Naive B cell (primary cell): ENCODE measurements at regions not wholly inside any gene's neighbourhood (a gene's known extent, or its start where the extent isn't known, plus 50 kb on each side); places are given as distances from the start of the nearest gene placed in this dataset.
"Not testable (repeated sequence)": the region's sequence is repeated elsewhere in the genome, so short reads cannot be mapped to it uniquely, and the experiment has no call there.

ENCODE experiments used
- ATAC-seq, 2 donors: fragments of 150-1000 bp; cut with Tn5 transposase; 2 replicates each; pipeline ENCODE4 v1.10.0; 2021; ENCODE audit warnings: low read depth in 2 of 2, mild to moderate bottlenecking in 2 of 2, moderate library complexity in 2 of 2
- DNase-seq: peaks from one replicate; pipeline ENCODE4 v3.0.0; 2022
- H3K27ac Mint-ChIP-seq, 6 donors: one replicate each; pipeline ENCODE4 v1.8.0; 2020 to 2022; ENCODE audit warnings: mild to moderate bottlenecking in 6 of 6, mixed read lengths in 6 of 6, moderate library complexity in 5 of 6, inconsistent platforms in 2 of 6
- H3K27me3 Mint-ChIP-seq, 3 donors: one replicate each; pipeline ENCODE4 v1.8.0; 2021 to 2022; ENCODE audit warnings: mixed read lengths in 3 of 3, mild to moderate bottlenecking in 1 of 3
- H3K36me3 Mint-ChIP-seq, 2 donors: one replicate each; pipeline ENCODE4 v1.8.0; 2020 to 2022; ENCODE audit warnings: mixed read lengths in 2 of 2, inconsistent platforms in 1 of 2, mild to moderate bottlenecking in 1 of 2
- H3K4me1 Mint-ChIP-seq, 3 donors: one replicate each; pipeline ENCODE4 v1.8.0; 2020 to 2022; ENCODE audit warnings: mixed read lengths in 3 of 3, inconsistent platforms in 1 of 3, mild to moderate bottlenecking in 1 of 3, moderate library complexity in 1 of 3
- H3K4me3 Mint-ChIP-seq, 8 donors: one replicate each; pipeline ENCODE4 v1.8.0; 2020 to 2022; ENCODE audit warnings: mild to moderate bottlenecking in 8 of 8, mixed read lengths in 8 of 8, moderate library complexity in 8 of 8, inconsistent platforms in 2 of 8
- H3K9me3 Mint-ChIP-seq, 7 donors: one replicate each; pipeline ENCODE4 v1.8.0; 2020 to 2022; ENCODE audit warnings: mixed read lengths in 7 of 7, mild to moderate bottlenecking in 5 of 7, inconsistent platforms in 2 of 7, moderate library complexity in 1 of 7

- not testable (repeated sequence) for H3K27me3 Mint-ChIP-seq, H3K36me3 Mint-ChIP-seq
- H3K9me3 Mint-ChIP-seq = peaks cover 0 to 23% (median 6%) of the 10 kb centered on the region in 7 donors
These were observed 2007.1 kb upstream of the CDH6 start for GRCh38 chr5:29186380-29186779.

GRCh38 chr5:29185558-29185957, 2007.9 kb upstream of the CDH6 start:
- Mint-ChIP-seq H3K9me3 (peaks cover 0 to 23% (median 6%) of the 10 kb centered on the region in 7 donors), H3K27me3 (no peaks in the 10 kb centered on the region), H3K4me1 (no peaks in the 10 kb centered on the region), H3K27ac (no peak overlapping the region), H3K4me3 (no peak overlapping the region), H3K36me3 (no peaks in the 10 kb centered on the region)
- ATAC-seq (no peak), DNase-seq (no peak)

More at GRCh38 chr5:29186380-29186779, 2007.1 kb upstream of the CDH6 start:
- H3K27ac Mint-ChIP-seq, ATAC-seq, H3K4me1 Mint-ChIP-seq, DNase-seq, H3K4me3 Mint-ChIP-seq: not testable (repeated sequence)

- Mint-ChIP-seq H3K36me3 (no peaks in the 10 kb centered on the region), H3K4me3 (no peak overlapping the region), H3K4me1 (no peaks in the 10 kb centered on the region), H3K27ac (no peak overlapping the region), H3K27me3 (no peaks in the 10 kb centered on the region), H3K9me3 (peaks cover 0 to 24% (median 10%) of the 10 kb centered on the region in 7 donors)
- no peak for DNase-seq
- ATAC-seq = no peak
These were observed 2017.7 kb upstream of the CDH6 start for GRCh38 chr5:29175774-29176173.

- H3K27me3 Mint-ChIP-seq = no peaks in the 10 kb centered on the region
- ATAC-seq (no peak), DNase-seq (no peak)
- no peaks in the 10 kb centered on the region for H3K4me1 Mint-ChIP-seq
- no peak overlapping the region for H3K27ac Mint-ChIP-seq
- H3K9me3 Mint-ChIP-seq = peaks cover 0 to 18% (median 10%) of the 10 kb centered on the region in 7 donors
- H3K4me3 Mint-ChIP-seq = no peak overlapping the region
- H3K36me3 Mint-ChIP-seq = no peaks in the 10 kb centered on the region
These were observed 2022.9 kb upstream of the CDH6 start for GRCh38 chr5:29170599-29170998.

DNA sequence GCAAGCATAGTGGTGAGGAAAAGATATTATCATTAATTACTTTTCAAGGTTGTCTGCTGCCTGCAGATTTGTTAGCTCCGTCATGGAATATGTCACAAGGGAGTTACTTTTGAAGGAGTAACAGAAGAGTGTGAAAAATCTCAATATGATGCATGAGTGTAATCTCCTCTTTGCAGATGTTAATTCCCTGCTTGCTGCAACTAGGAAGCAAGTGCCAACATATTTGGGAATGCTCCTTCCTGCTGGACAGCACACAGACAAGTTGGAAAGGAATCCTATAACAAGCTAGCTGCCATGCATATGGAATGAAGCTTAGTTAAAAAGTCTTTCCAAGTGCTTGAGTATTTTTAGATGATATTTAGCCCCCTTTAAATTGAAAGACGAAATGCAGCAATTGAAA, 2023.6 kb upstream of the CDH6 start:
- Mint-ChIP-seq H3K36me3 (no peaks in the 10 kb centered on the region), H3K9me3 (peaks cover 0 to 14% (median 6%) of the 10 kb centered on the region in 7 donors), H3K27me3 (no peaks in the 10 kb centered on the region), H3K4me3 (no peak overlapping the region), H3K4me1 (no peaks in the 10 kb centered on the region), H3K27ac (no peak overlapping the region)
- ATAC-seq (no peak), DNase-seq (no peak)

GRCh38 chr5:29162297-29162696, 2031.2 kb upstream of the CDH6 start:
- ATAC-seq (no peak), DNase-seq (no peak)
- H3K9me3 Mint-ChIP-seq = peaks cover 0 to 11% (median 6%) of the 10 kb centered on the region in 7 donors
- H3K27me3 Mint-ChIP-seq = no peaks in the 10 kb centered on the region
- H3K4me3 Mint-ChIP-seq = no peak overlapping the region
- no peaks in the 10 kb centered on the region for H3K4me1 Mint-ChIP-seq
- no peak overlapping the region for H3K27ac Mint-ChIP-seq
- H3K36me3 Mint-ChIP-seq = no peaks in the 10 kb centered on the region

DNA sequence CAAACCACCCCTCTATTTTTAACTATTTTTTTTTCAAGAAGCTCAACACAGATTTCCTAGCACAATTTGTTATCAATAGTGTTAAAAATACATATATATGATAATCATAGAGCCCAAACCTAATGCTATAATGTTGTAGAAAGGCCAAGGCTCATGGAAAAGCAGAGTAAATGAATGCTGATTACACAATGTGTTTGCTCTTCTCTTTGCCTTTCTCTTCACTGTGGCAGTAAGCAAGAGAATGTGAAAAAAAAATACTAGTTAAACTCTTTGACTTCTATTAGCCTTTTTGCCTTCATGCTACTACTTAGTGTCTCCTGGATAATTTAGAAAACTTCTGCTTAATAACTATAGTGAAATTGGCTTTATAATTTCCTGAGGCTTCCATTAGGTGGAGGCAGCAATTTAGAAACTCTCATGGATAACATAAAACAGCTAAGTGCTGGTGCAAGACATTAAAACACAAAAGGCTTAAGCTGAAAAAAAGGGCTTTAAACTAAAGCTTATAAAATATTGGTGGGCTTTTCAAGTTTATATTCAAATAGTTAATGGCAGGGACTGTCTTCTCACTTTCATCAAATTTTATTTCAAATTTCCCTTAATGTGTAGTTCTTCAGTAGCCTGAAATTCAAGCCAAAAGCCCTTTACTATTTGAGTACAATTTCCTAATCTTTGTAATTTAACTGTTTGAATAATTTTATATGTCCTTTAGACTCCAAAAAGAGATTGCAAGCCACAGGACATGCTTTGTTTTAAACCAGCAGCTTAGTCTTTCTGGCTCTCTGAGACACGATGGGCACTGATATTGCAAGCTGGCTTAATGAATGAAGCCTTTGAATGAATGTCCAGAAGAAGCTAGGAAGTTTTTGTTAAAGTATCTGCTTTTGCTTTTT, 2031.8 kb upstream of the CDH6 start:
- Mint-ChIP-seq H3K36me3 (no peaks in the 10 kb centered on the region), H3K9me3 (peaks cover 0 to 11% (median 6%) of the 10 kb centered on the region in 7 donors), H3K27ac (no peak overlapping the region), H3K4me3 (no peak overlapping the region), H3K4me1 (no peaks in the 10 kb centered on the region), H3K27me3 (no peaks in the 10 kb centered on the region)
- ATAC-seq (no peak), DNase-seq (no peak)

- Mint-ChIP-seq H3K4me3 (no peak overlapping the region), H3K36me3 (no peaks in the 10 kb centered on the region), H3K9me3 (peaks cover 0 to 11% (median 6%) of the 10 kb centered on the region in 7 donors), H3K27me3 (no peaks in the 10 kb centered on the region), H3K27ac (no peak overlapping the region), H3K4me1 (no peaks in the 10 kb centered on the region)
- DNase-seq (no peak), ATAC-seq (no peak)
These were observed 2035.5 kb upstream of the CDH6 start for GRCh38 chr5:29157975-29158374.

GRCh38 chr5:29150840-29151239, 2042.6 kb upstream of the CDH6 start:
- Mint-ChIP-seq H3K27me3 (no peaks in the 10 kb centered on the region), H3K9me3 (peaks cover 0 to 11% (median 5%) of the 10 kb centered on the region in 7 donors), H3K36me3 (no peaks in the 10 kb centered on the region), H3K4me3 (no peak overlapping the region), H3K4me1 (no peaks in the 10 kb centered on the region), H3K27ac (no peak overlapping the region)
- DNase-seq (no peak), ATAC-seq (no peak)

DNA sequence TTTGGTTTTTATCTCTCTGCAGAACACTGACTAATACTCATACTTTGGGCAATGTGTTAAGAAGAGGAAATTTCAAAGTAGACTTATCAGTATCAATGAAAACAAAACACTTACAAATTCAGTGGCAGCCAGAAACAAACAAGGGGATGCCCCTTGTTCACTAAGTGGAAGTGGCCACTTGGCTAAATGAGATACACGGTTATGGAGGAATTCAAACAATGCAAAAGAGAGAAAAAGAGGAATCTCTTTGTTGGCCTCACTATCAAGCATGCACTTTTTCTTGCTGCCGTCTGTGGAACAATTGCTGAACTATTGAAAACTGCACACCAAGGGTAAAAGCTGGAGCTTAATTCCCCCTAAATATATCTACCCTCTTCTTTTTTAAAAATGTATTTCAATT, 2044.9 kb upstream of the CDH6 start:
- Mint-ChIP-seq H3K4me1 (no peaks in the 10 kb centered on the region), H3K9me3 (peaks cover 0 to 11% (median 4%) of the 10 kb centered on the region in 7 donors), H3K36me3 (no peaks in the 10 kb centered on the region), H3K27ac (no peak overlapping the region), H3K27me3 (no peaks in the 10 kb centered on the region), H3K4me3 (no peak overlapping the region)
- DNase-seq = no peak
- no peak for ATAC-seq

DNA sequence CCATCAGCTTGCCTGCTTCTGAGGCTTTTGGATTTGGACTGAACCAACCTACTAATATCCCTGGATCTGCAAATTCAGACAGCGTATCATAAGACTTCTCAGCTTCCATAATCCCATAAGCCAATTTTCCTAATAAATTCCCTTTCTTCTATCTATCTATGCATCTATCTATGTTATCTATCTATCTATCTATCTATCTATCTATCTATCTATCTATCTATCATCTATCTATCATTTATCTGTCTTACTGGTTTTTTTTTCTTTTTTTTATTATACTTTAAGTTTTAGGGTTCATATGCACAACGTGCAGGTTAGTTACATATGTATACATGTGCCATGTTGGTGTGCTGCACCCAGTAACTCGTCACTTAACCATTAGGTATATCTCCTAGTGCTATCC, 2045.4 kb upstream of the CDH6 start:
- Mint-ChIP-seq H3K27ac (no peak overlapping the region), H3K4me3 (no peak overlapping the region), H3K36me3 (no peaks in the 10 kb centered on the region), H3K9me3 (peaks cover 0 to 11% (median 2%) of the 10 kb centered on the region in 7 donors), H3K27me3 (no peaks in the 10 kb centered on the region), H3K4me1 (no peaks in the 10 kb centered on the region)
- DNase-seq = no peak
- no peak for ATAC-seq

GRCh38 chr5:29143266-29143665, 2050.2 kb upstream of the CDH6 start:
- H3K27me3 Mint-ChIP-seq = no peaks in the 10 kb centered on the region
- no peak for ATAC-seq
- no peak overlapping the region for H3K27ac Mint-ChIP-seq

DNA sequence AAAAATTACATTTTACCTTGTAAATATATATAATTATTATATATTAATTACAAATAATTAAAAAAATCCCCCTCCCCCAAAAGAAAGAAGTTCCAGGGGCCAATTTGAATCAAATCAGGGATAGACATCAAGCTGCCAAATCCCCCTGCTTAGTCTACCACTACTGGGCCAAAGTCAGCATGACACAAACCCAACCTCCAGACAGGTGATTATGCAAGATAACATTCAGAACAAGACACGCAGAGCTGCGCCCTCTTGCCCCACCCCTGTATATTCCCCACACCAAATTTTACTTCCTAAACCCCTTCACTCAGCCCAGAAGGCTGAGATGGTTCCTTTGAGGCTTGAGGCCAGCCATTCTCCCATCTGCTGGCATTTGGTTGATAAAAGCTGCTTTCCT, 2059.1 kb upstream of the CDH6 start:
- H3K27ac Mint-ChIP-seq = no peak overlapping the region
- H3K27me3 Mint-ChIP-seq = no peaks in the 10 kb centered on the region
- no peak for DNase-seq
- H3K36me3 Mint-ChIP-seq = no peaks in the 10 kb centered on the region
- peaks cover 0 to 13% (median 7%) of the 10 kb centered on the region in 7 donors for H3K9me3 Mint-ChIP-seq
- H3K4me1 Mint-ChIP-seq = no peaks in the 10 kb centered on the region
- H3K4me3 Mint-ChIP-seq = no peak overlapping the region
- no peak for ATAC-seq

More at GRCh38 chr5:29143266-29143665, 2050.2 kb upstream of the CDH6 start:
- peaks cover 0 to 5% (median 1%) of the 10 kb centered on the region in 7 donors for H3K9me3 Mint-ChIP-seq
- DNase-seq = no peak
- no peaks in the 10 kb centered on the region for H3K36me3 Mint-ChIP-seq
- H3K4me3 Mint-ChIP-seq = no peak overlapping the region
- no peaks in the 10 kb centered on the region for H3K4me1 Mint-ChIP-seq

DNA sequence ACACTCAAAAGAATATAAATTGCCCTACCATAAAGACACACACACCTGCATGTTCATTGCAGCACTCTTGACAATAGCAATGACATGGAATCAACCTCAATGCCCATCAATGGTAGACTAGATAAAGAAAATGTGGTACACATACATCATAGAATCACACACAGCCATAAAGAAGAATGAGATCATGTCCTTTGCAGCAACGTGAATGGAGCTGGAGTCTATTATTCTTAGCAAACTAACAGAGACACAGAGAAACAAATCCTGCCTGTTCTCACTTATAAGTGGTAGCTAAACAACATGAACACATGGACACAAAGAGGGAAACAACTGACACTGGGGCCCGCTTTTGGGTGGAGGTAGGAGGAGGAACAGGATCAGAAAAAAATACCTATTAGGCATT, 2062.2 kb upstream of the CDH6 start:
- Mint-ChIP-seq H3K27ac (no peak overlapping the region), H3K36me3 (no peaks in the 10 kb centered on the region), H3K4me3 (no peak overlapping the region), H3K4me1 (no peaks in the 10 kb centered on the region), H3K27me3 (no peaks in the 10 kb centered on the region), H3K9me3 (peaks cover 0 to 10% (median 7%) of the 10 kb centered on the region in 7 donors)
- no peak for DNase-seq
- ATAC-seq = no peak
